D721Med (cell line): ENCODE measurements at regions not wholly inside any gene's neighbourhood (a gene's known extent, or its start where the extent isn't known, plus 50 kb on each side); places are given as distances from the start of the nearest gene placed in this dataset.

Source experiments
- DNase-seq: peaks from one replicate; pipeline ENCODE4 v3.0.0; 2011; ENCODE audit warnings: low spot score; ENCODE audit not compliant: insufficient read length
- FAIRE-seq: peaks from 2 replicates; lab custom pipeline; 2011; peaks lifted over from hg19 to GRCh38; lab: Jason Lieb, UNC
- CTCF ChIP-seq: IDR thresholded peaks from 2 replicates; pipeline ENCODE4 v1.5.1; 2012; ENCODE audit warnings: mild to moderate bottlenecking, control low read depth; ENCODE audit not compliant: insufficient read depth; ENCODE audit errors: missing control alignments

DNA sequence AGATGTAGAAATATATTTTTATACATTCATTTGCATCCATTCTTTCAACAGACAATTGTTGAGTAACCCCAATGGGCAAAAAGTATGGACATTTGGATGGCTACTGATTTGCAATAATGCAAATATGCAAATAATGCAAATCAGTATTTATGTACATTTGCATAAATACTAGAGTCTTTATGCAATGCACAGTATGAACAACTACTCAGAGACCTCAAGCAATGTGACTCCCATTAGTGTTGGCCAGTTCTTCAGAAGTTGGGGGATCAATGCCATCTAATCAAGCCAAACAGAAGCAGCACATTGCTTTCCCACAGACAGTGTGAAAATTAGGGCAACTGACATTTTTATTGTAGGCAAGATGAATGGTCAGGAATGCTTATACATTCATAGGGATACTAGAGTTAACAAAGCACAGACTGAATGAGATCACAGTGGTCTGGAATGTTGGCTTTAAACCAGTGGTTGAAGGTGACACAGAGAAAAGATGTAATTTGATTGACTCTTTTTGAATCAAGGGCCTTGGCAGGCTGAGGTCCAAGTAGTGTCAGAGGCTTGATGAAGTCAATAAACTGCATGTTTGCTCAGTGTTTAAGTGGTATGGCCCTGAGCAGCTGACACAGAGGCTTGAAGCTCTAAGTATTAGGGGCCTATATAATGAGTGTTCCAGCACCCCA lies 256.6 kb downstream of the CTH start:
- TF ChIP-seq CTCF = no peak
- FAIRE-seq (no peak), DNase-seq (no peak)

- TF ChIP-seq CTCF = no peak
- DNase-seq (no peak), FAIRE-seq (no peak)
These were observed 259.9 kb downstream of the CTH start for GRCh38 chr1:70671006-70671405.

- DNase-seq = no peak
- TF ChIP-seq CTCF = no peak
- FAIRE-seq = no peak
These were observed 261.4 kb downstream of the CTH start for GRCh38 chr1:70672442-70672888.

- no peak for FAIRE-seq
- no peak for DNase-seq
- TF ChIP-seq CTCF = no peak
These were observed 264.0 kb downstream of the CTH start for GRCh38 chr1:70674941-70675685.

DNA sequence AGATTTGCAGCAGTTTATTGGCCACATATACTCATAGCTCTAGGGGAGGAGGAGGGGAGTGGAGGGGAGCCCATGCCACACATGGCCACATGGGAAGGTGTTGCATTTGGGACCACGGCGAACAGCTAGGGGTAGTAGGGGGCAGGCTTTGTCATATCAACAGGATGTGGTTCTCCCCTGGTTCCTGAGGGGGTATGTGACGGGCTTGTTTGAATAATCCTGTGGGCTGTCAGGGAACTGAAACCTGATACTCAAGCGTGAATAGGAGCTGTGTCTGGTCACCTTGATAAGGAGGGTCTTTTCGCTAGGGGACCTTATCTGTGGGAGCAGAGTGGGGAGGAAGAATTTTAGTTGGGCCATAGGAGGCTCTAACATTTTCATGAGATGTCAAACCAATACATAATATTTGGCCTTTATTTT lies 264.7 kb downstream of the CTH start:
- DNase-seq (no peak), FAIRE-seq (no peak)
- TF ChIP-seq CTCF = no peak

- DNase-seq = peak; percentile 15
- FAIRE-seq = peak; percentile 60
- TF ChIP-seq CTCF = peak; percentile 62
These were observed 274.5 kb downstream of the CTH start for GRCh38 chr1:70685300-70686286.
